Natural killer cell (primary cell): ENCODE measurements at regions not wholly inside any gene's neighbourhood (a gene's known extent, or its start where the extent isn't known, plus 50 kb on each side); places are given as distances from the start of the nearest gene placed in this dataset.
"Not testable (repeated sequence)": the region's sequence is repeated elsewhere in the genome, so short reads cannot be mapped to it uniquely, and the experiment has no call there.

ENCODE experiments used
- ATAC-seq, 3 donors: fragments of 150-1000 bp in 2 of 3; fragments of 200-7000 bp in 1 of 3; cut with Tn5 transposase; 1 replicate in 1 of 3; 2 replicates in 2 of 3; pipeline ENCODE4 v1.10.0; 2021; ENCODE audit warnings: mild to moderate bottlenecking in 2 of 3, moderate library complexity in 2 of 3
- DNase-seq, 2 donors: peaks; one replicate each; pipeline versions ENCODE4 v3.0.0 to v3.0.0-alpha.2; 2013 to 2021; ENCODE audit warnings: mixed read lengths in 1 of 2
- H3K27ac ChIP-seq: one replicate; pipeline ENCODE4 v1.5.1; 2013; ENCODE audit warnings: mild to moderate bottlenecking, low read length
- H3K27me3 ChIP-seq: one replicate; pipeline ENCODE4 v1.6.1; 2013; ENCODE audit warnings: low read length; ENCODE audit not compliant: control insufficient read depth, insufficient read depth
- H3K36me3 ChIP-seq: one replicate; pipeline ENCODE4 v1.6.1; 2013; ENCODE audit warnings: low read length; ENCODE audit not compliant: control insufficient read depth, insufficient read depth
- H3K4me1 ChIP-seq: one replicate; pipeline ENCODE4 v1.6.1; 2013; ENCODE audit warnings: low read length; ENCODE audit not compliant: control insufficient read depth, insufficient read depth
- H3K4me3 ChIP-seq: one replicate; pipeline ENCODE4 v1.5.1; 2013; ENCODE audit warnings: low read length
- H3K9me3 ChIP-seq: one replicate; pipeline ENCODE4 v1.6.1; 2013; ENCODE audit warnings: low read length; ENCODE audit not compliant: control insufficient read depth, insufficient read depth
- H3K27ac Mint-ChIP-seq, 2 donors: one replicate each; pipeline ENCODE4 v1.8.0; 2022; ENCODE audit warnings: mild to moderate bottlenecking in 2 of 2, mixed read lengths in 2 of 2, moderate library complexity in 1 of 2
- H3K27me3 Mint-ChIP-seq, 2 donors: one replicate each; pipeline ENCODE4 v1.8.0; 2022; ENCODE audit warnings: low read depth in 2 of 2, mixed read lengths in 2 of 2
- H3K36me3 Mint-ChIP-seq: one replicate; pipeline ENCODE4 v1.8.0; 2022; ENCODE audit warnings: mixed read lengths
- H3K4me1 Mint-ChIP-seq, 2 donors: one replicate each; pipeline ENCODE4 v1.8.0; 2022; ENCODE audit warnings: mixed read lengths in 2 of 2
- H3K4me3 Mint-ChIP-seq: one replicate; pipeline ENCODE4 v1.8.0; 2022; ENCODE audit warnings: mild to moderate bottlenecking, moderate library complexity, mixed read lengths
- H3K9me3 Mint-ChIP-seq, 2 donors: one replicate each; pipeline ENCODE4 v1.8.0; 2022; ENCODE audit warnings: mixed read lengths in 2 of 2
- CTCF ChIP-seq: fragments of 200-600 bp; IDR thresholded peaks from one replicate; pipeline ENCODE4 v1.8.0; 2022; ENCODE audit warnings: antibody characterized with exemption
- WGBS: methylation state at CpG from one replicate; pipeline ENCODE4 v1.1.7; 2013; ENCODE audit warnings: missing lambda C conversion rate; ENCODE audit not compliant: insufficient coverage; 5-methylcytosine and 5-hydroxymethylcytosine counted together
- intact Hi-C: fragments of 100-400 bp; cut with micrococcal nuclease; formaldehyde crosslinking; loops from one replicate; pipeline ENCODE4 v1.14.2; 2022

- ATAC-seq = no peak
- no peak overlapping the region for H3K27ac Mint-ChIP-seq
- H3K9me3 ChIP-seq = no peaks in the 10 kb centered on the region
- no peak for TF ChIP-seq CTCF
- no peak overlapping the region for H3K4me3 ChIP-seq
- intact Hi-C loops = no loop called here
- no peaks in the 10 kb centered on the region for H3K4me1 ChIP-seq
- 56% methylated on average over 6 of the region's 9 CpGs for WGBS
- DNase-seq = no peak
- H3K4me3 Mint-ChIP-seq = no peak overlapping the region
- no peaks in the 10 kb centered on the region for H3K27me3 ChIP-seq
- peaks cover 0 to 2% of the 10 kb centered on the region in 2 donors for H3K9me3 Mint-ChIP-seq
- H3K4me1 Mint-ChIP-seq = no peaks in the 10 kb centered on the region
- H3K27ac ChIP-seq = no peak overlapping the region
- H3K36me3 Mint-ChIP-seq = no peaks in the 10 kb centered on the region
- H3K27me3 Mint-ChIP-seq = no peaks in the 10 kb centered on the region
- no peaks in the 10 kb centered on the region for H3K36me3 ChIP-seq
These were observed 670.1 kb upstream of the LCORL start for GRCh38 chr4:18691431-18692200.

GRCh38 chr4:18690291-18690955 is 668.9 kb upstream of the LCORL start:
- no peaks in the 10 kb centered on the region for H3K4me1 Mint-ChIP-seq
- Histone ChIP-seq H3K4me1 (no peaks in the 10 kb centered on the region), H3K9me3 (no peaks in the 10 kb centered on the region), H3K36me3 (no peaks in the 10 kb centered on the region), H3K4me3 (no peak overlapping the region), H3K27me3 (no peaks in the 10 kb centered on the region), H3K27ac (no peak overlapping the region)
- intact Hi-C loops = no loop called here
- no peaks in the 10 kb centered on the region for H3K27me3 Mint-ChIP-seq
- WGBS = 70% methylated on average over 2 of the region's 2 CpGs
- H3K9me3 Mint-ChIP-seq = no peaks in the 10 kb centered on the region
- no peak overlapping the region for H3K4me3 Mint-ChIP-seq
- no peak for TF ChIP-seq CTCF
- no peak for DNase-seq
- H3K27ac Mint-ChIP-seq = no peak overlapping the region
- ATAC-seq = no peak
- no peaks in the 10 kb centered on the region for H3K36me3 Mint-ChIP-seq

GRCh38 chr4:18689308-18690115 is 668.0 kb upstream of the LCORL start:
- intact Hi-C loops = no loop called here
- Histone ChIP-seq H3K27me3 (no peaks in the 10 kb centered on the region), H3K9me3 (no peaks in the 10 kb centered on the region), H3K4me3 (no peak overlapping the region), H3K4me1 (no peaks in the 10 kb centered on the region), H3K27ac (no peak overlapping the region), H3K36me3 (no peaks in the 10 kb centered on the region)
- peak; percentile 79 for TF ChIP-seq CTCF
- ATAC-seq (no peak), DNase-seq (peak in 1 of 2 donors; percentile 58)
- 21% methylated on average over 3 of the region's 7 CpGs for WGBS
- no peak overlapping the region for H3K27ac Mint-ChIP-seq
- H3K27me3 Mint-ChIP-seq = no peaks in the 10 kb centered on the region
- H3K4me3 Mint-ChIP-seq = no peak overlapping the region
- H3K9me3 Mint-ChIP-seq = no peaks in the 10 kb centered on the region
- H3K36me3 Mint-ChIP-seq = no peaks in the 10 kb centered on the region
- H3K4me1 Mint-ChIP-seq = no peaks in the 10 kb centered on the region

- H3K27me3 Mint-ChIP-seq, H3K4me3 ChIP-seq, H3K27ac ChIP-seq, H3K27me3 ChIP-seq, intact Hi-C loops, H3K4me1 Mint-ChIP-seq, H3K4me3 Mint-ChIP-seq, H3K4me1 ChIP-seq, H3K9me3 Mint-ChIP-seq, H3K27ac Mint-ChIP-seq, ATAC-seq, H3K36me3 Mint-ChIP-seq, H3K9me3 ChIP-seq, H3K36me3 ChIP-seq, DNase-seq: not testable (repeated sequence)
- WGBS = 89% methylated on average over 8 of the region's 9 CpGs
These were observed 666.8 kb upstream of the LCORL start for GRCh38 chr4:18688351-18688750.
